PC-3 (cell line): ENCODE measurements at regions not wholly inside any gene's neighbourhood (a gene's known extent, or its start where the extent isn't known, plus 50 kb on each side); places are given as distances from the start of the nearest gene placed in this dataset.

Experiments
- ATAC-seq: fragments of 200-7000 bp; cut with Tn5 transposase; 2 replicates; pipeline ENCODE4 v1.9.1; 2020; ENCODE audit warnings: mild to moderate bottlenecking, moderate library complexity
- BruUV-seq: library from RNA; stranded (reverse); fragments of 400-500 nt; replicated peaks from 2 replicates; lab custom pipeline; 2021; lab: Mats Ljungman, UMichigan
- CTCF ChIA-PET: fragments of 300-600 bp; sonication (Branson Sonifier 250); formaldehyde crosslinking; loops from one replicate; lab custom pipeline; 2022; ENCODE audit warnings: antibody characterized with exemption; lab: Charles Lee
- POLR2A ChIA-PET: fragments of 300-600 bp; sonication (Branson Sonifier 250); formaldehyde crosslinking; loops from one replicate; lab custom pipeline; 2022; ENCODE audit warnings: antibody characterized with exemption; ENCODE audit not compliant: unreplicated experiment; lab: Charles Lee
- DNase-seq: peaks from one replicate; pipeline ENCODE4 v3.0.0-alpha.2; 2015
- H2AFZ ChIP-seq: fragments of 300-600 bp; sonication (generic); 2 replicates; pipeline ENCODE4 v1.6.0; 2016; ENCODE audit warnings: antibody characterized with exemption, low read length
- H3F3A ChIP-seq: fragments of 300-600 bp; sonication (generic); one replicate; pipeline ENCODE4 v1.6.0; 2017; ENCODE audit warnings: antibody characterized with exemption, low read length, control low read depth, mild to moderate bottlenecking; ENCODE audit not compliant: unreplicated experiment
- H3K27ac ChIP-seq: fragments of 300-600 bp; sonication (generic); 2 replicates; pipeline ENCODE4 v1.5.1; 2016; ENCODE audit warnings: mild to moderate bottlenecking, low read length
- H3K27me3 ChIP-seq: fragments of 300-600 bp; sonication (generic); 2 replicates; pipeline ENCODE4 v1.6.1; 2016; ENCODE audit warnings: low read length, mixed read lengths
- H3K36me3 ChIP-seq: fragments of 300-600 bp; sonication (generic); 2 replicates; pipeline ENCODE4 v1.6.1; 2016; ENCODE audit warnings: low read depth, mixed run types, low read length, mixed read lengths
- H3K4me1 ChIP-seq: fragments of 300-600 bp; sonication (generic); 2 replicates; pipeline ENCODE4 v1.5.1; 2016; ENCODE audit warnings: low read length; ENCODE audit not compliant: insufficient read depth
- H3K4me2 ChIP-seq: fragments of 300-600 bp; sonication (generic); 2 replicates; pipeline ENCODE4 v1.6.0; 2016; ENCODE audit warnings: low read length
- H3K4me3 ChIP-seq: fragments of 300-600 bp; sonication (generic); 2 replicates; pipeline ENCODE4 v1.5.1; 2016; ENCODE audit warnings: mild to moderate bottlenecking, low read length, mixed read lengths
- H3K79me2 ChIP-seq: fragments of 300-600 bp; sonication (generic); 2 replicates; pipeline ENCODE4 v1.6.1; 2017; ENCODE audit warnings: low read length, mixed read lengths
- H3K9ac ChIP-seq: fragments of 300-600 bp; sonication (generic); 2 replicates; pipeline ENCODE4 v1.6.0; 2016; ENCODE audit warnings: mild to moderate bottlenecking, low read length
- H3K9me2 ChIP-seq: fragments of 300-600 bp; sonication (generic); replicated peaks from 2 replicates; pipeline ENCODE4 v1.6.1; 2016; ENCODE audit warnings: mixed run types, low read length, mixed read lengths
- H3K9me3 ChIP-seq: fragments of 300-600 bp; sonication (generic); 2 replicates; pipeline ENCODE4 v1.6.1; 2016; ENCODE audit warnings: low read length, mixed read lengths
- H4K20me1 ChIP-seq: fragments of 300-600 bp; sonication (generic); 2 replicates; pipeline ENCODE4 v1.6.1; 2016; ENCODE audit warnings: low read length, mixed read lengths
- CTCF ChIP-seq: fragments of 300-600 bp; sonication (generic); conservative IDR thresholded peaks from 2 replicates; pipeline ENCODE4 v1.5.1; 2017; ENCODE audit warnings: antibody characterized with exemption, low read depth, mild to moderate bottlenecking, low read length
- EZH2 ChIP-seq: fragments of 300-600 bp; sonication (generic); IDR thresholded peaks from one replicate; pipeline ENCODE4 v1.6.1; 2017; ENCODE audit warnings: antibody characterized with exemption, mild to moderate bottlenecking, low read length; ENCODE audit not compliant: unreplicated experiment
- EZH2phosphoT487 ChIP-seq: fragments of 300-600 bp; sonication (generic); IDR thresholded peaks from 2 replicates; pipeline ENCODE4 v1.6.1; 2018; ENCODE audit warnings: mild to moderate bottlenecking, antibody characterized with exemption, low read length, borderline replicate concordance
- intact Hi-C: fragments of 100-400 bp; cut with micrococcal nuclease; formaldehyde crosslinking; loops from 2 replicates; pipeline ENCODE4 v1.9.0; 2023

GRCh38 chr5:174235221-174236011 lies 189.9 kb downstream of the NSG2 start:
- Histone ChIP-seq H3F3A (no peaks in the 10 kb centered on the region), H3K36me3 (no peaks in the 10 kb centered on the region), H3K9me2 (no peaks in the 10 kb centered on the region), H3K79me2 (no peaks in the 10 kb centered on the region), H3K4me2 (no peak overlapping the region), H3K27ac (no peak overlapping the region), H3K4me1 (no peaks in the 10 kb centered on the region), H2AFZ (no peak overlapping the region), H3K9ac (no peak overlapping the region), H3K9me3 (no peaks in the 10 kb centered on the region), H4K20me1 (no peaks in the 10 kb centered on the region), H3K4me3 (no peak overlapping the region), H3K27me3 (peaks cover 51% of the 10 kb centered on the region)
- ATAC-seq, result no peak
- ChIA-PET CTCF (no interaction called here), POLR2A (no interaction called here)
- DNase-seq, result no peak
- no TSS peak for BruUV-seq
- TF ChIP-seq CTCF (no peak), EZH2 (no peak), EZH2phosphoT487 (no peak)
- intact Hi-C loops, result no loop called here

- H3K4me2 ChIP-seq, result no peak overlapping the region
- intact Hi-C loops, result no loop called here
- no peak overlapping the region for H3K4me3 ChIP-seq
- ATAC-seq (no peak), DNase-seq (no peak)
- no peaks in the 10 kb centered on the region for H3K9me3 ChIP-seq
- no peaks in the 10 kb centered on the region for H3K9me2 ChIP-seq
- peaks cover 52% of the 10 kb centered on the region for H3K27me3 ChIP-seq
- no peak overlapping the region for H2AFZ ChIP-seq
- H3K27ac ChIP-seq, result no peak overlapping the region
- BruUV-seq, result no TSS peak
- ChIA-PET POLR2A (no interaction called here), CTCF (no interaction called here)
- no peaks in the 10 kb centered on the region for H3K79me2 ChIP-seq
- H3F3A ChIP-seq, result no peaks in the 10 kb centered on the region
- TF ChIP-seq EZH2phosphoT487 (no peak), CTCF (no peak), EZH2 (no peak)
- H3K4me1 ChIP-seq, result no peaks in the 10 kb centered on the region
- no peaks in the 10 kb centered on the region for H3K36me3 ChIP-seq
- H4K20me1 ChIP-seq, result no peaks in the 10 kb centered on the region
- H3K9ac ChIP-seq, result no peak overlapping the region
Measured at GRCh38 chr5:174236070-174236469, 190.6 kb downstream of the NSG2 start.

- Histone ChIP-seq H3K9ac (no peak overlapping the region), H3K4me2 (no peak overlapping the region), H3K79me2 (no peaks in the 10 kb centered on the region), H3F3A (no peaks in the 10 kb centered on the region), H3K27ac (no peak overlapping the region), H3K4me1 (no peaks in the 10 kb centered on the region), H3K27me3 (peaks cover 74% of the 10 kb centered on the region), H3K4me3 (no peak overlapping the region), H2AFZ (no peak overlapping the region), H3K9me3 (no peaks in the 10 kb centered on the region), H4K20me1 (no peaks in the 10 kb centered on the region), H3K9me2 (no peaks in the 10 kb centered on the region), H3K36me3 (no peaks in the 10 kb centered on the region)
- ATAC-seq (no peak), DNase-seq (peak; percentile 7)
- ChIA-PET POLR2A (no interaction called here), CTCF (no interaction called here)
- no TSS peak for BruUV-seq
- intact Hi-C loops, result no loop called here
- no peak for TF ChIP-seq CTCF
- no peak for TF ChIP-seq EZH2phosphoT487
- TF ChIP-seq EZH2, result no peak
Measured at GRCh38 chr5:174239718-174240117, 194.2 kb downstream of the NSG2 start.
